GM19452 (cell line): ENCODE measurements at regions not wholly inside any gene's neighbourhood (a gene's known extent, or its start where the extent isn't known, plus 50 kb on each side); places are given as distances from the start of the nearest gene placed in this dataset.

Experiments
- ATAC-seq: cut with Tn5 transposase; IDR thresholded peaks from one replicate; pipeline ENCODE4 v1.9.1; 2021; ENCODE audit not compliant: unreplicated experiment

GRCh38 chr3:42013691-42014457 lies 52.0 kb upstream of the ULK4 start:
- peak; percentile 18 for ATAC-seq

- ATAC-seq, result peak; percentile 70
Measured at GRCh38 chr3:42012935-42013690, 51.2 kb upstream of the ULK4 start.

- peak; percentile 31 for ATAC-seq
Measured at GRCh38 chr3:42012383-42012934, 50.6 kb upstream of the ULK4 start.
